NAMALWA (cell line): ENCODE measurements at regions not wholly inside any gene's neighbourhood (a gene's known extent, or its start where the extent isn't known, plus 50 kb on each side); places are given as distances from the start of the nearest gene placed in this dataset.

Experiments used
- DNase-seq: peaks from one replicate; pipeline ENCODE4 v3.0.0-alpha.2; 2015; ENCODE audit warnings: low spot score

DNA sequence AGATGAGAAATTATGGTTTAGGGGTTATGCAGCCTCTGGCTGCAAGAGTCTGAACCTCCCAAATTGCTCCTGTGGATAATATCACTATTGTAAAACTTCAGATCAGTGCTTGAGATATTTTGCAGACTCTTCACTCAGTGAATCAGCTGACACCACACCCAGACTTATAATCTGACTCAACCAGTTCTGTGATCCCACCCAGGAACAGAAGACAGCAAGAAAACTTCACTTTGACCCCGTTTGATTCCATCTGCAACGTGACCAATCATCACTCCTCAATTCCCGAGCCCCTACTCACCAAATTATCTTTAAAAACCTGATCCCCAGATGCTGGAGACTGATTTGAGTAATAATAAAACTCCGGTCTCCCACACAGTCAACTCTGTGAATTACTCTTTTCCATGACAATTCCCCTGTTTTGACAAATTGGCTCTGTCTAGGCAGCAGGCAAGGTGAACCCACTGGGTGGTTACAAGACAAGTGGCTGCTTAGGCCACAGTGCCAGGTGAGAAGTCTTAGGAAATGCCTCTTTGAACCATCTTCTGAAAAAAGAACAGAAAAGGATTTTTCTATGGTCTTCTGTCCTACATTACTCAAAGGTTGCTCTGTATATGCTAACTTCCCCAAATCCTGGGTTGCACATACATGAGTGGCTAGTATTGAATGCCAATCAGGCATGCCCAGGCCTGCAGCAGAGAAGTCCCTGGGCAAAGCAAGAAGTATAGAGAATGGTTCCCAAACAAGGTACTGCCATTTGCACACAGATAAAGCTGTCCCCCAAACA lies 588.0 kb downstream of the PRELID2 start:
- DNase-seq, result no peak

DNA sequence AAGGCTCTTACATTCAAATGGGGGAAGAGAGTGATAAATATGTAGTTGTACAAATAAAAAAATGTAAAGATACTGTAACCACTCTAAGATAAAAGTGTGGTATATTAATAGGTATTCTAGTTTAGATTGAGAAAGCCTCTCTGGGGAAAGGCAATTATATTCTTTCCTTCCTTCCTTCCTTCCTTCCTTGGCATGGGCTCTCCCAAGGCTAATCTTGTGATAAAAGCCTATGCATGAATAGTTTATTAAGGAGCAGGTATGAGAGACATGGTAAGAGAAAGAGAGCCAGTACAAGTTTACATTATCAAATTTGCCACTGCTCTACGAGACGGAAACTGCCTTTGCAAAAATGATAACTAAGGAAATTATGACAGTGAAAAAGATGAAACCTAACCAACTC lies 588.8 kb downstream of the PRELID2 start:
- DNase-seq, result no peak

- DNase-seq, result no peak
Measured at GRCh38 chr5:145245354-145245753, 589.8 kb downstream of the PRELID2 start.

DNA sequence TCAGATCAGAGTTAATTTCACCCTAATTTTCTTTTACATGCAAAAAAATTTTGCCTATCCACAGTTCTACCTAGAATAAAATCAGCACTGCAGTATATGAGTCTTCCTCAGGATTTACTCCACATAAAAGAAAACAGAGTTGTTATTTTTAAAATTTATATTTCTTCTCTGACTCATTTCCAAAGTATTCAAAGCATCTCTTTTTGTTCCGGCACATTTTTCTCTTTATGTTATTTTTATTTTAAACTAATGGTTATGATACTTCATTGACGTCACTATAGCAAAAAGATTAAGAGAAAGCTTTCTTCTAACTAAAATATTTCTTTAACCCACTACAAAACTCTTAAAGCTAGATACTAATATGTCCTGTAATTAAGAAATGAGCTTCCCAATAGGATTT lies 590.4 kb downstream of the PRELID2 start:
- no peak for DNase-seq

DNA sequence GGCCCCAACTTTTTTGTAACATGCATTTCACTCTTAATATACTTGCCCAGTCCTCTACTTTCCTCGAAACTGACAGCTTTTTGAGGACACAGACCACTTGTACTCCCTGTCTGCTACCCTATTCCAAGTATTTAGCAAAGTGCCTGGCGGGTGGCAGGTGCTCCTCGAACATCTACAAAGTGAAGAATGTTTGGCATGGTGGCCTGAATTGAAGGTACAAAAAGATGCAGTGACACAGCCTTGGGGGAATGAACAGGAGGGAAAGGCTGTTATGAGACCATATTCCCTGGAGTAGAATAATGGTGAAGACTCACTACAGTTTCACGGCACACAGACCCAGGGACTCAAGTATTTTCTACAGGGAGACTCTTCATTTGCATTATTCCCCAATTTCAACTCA lies 590.9 kb downstream of the PRELID2 start:
- DNase-seq, result no peak

DNA sequence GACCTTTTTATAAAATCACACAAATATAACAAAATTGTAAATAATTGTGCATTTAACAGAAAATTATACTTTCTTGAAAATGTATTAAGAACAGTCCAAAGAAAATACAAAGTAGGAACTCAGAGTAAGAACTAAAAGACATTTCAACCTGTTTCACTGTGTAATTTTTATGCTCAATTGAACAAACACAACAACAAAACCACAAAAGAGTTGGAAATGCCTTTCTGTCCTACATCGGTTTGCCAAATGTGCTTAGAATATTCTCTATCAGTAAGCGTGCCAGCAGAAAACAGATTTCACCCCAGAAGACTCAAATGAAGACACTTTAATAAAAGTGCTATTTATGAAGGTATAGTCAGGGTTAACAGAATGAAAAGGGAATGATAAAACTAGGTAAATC lies 592.1 kb downstream of the PRELID2 start:
- DNase-seq, result no peak

- no peak for DNase-seq
Measured at GRCh38 chr5:145242551-145242950, 592.6 kb downstream of the PRELID2 start.

DNA sequence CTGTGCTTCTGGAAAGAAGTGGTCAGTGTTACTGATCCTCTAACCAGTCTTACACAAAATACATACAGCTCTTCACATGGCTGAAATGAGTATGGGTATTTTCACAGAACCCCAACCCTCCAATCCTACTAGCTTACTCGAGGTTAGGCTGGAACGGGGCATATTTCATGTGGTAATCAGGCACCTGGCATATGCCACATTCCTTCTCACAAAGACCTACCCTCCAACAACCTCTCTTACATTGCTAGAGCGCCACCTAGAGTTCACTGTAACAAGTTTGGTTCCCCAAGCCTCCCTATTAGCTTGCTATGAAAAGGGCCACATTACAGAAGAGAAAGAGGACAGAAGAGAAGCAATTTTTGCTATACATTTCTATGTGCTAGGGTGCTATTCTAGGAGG lies 597.3 kb downstream of the PRELID2 start:
- peak; percentile 76 for DNase-seq

- no peak for DNase-seq
Measured at GRCh38 chr5:145236983-145237382, 598.2 kb downstream of the PRELID2 start.

DNA sequence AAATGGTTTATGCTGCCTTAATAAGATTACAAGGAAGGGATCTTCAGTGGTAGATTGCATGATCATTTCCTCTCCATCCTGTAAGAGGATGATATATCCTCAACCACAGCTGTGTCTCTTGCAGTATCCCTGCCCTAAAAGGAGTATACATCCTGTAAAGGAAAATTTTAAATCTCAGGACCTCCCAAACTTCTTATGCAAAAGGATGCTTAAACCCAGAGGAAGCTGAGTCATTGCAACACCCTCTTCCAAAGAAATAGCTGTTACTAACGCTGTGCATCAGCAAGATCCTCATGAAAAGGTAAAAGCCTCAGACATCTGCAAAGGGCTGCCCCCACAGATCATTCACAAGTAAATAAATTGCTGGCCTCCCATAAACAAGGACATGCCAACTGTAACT lies 599.0 kb downstream of the PRELID2 start:
- DNase-seq, result no peak

DNA sequence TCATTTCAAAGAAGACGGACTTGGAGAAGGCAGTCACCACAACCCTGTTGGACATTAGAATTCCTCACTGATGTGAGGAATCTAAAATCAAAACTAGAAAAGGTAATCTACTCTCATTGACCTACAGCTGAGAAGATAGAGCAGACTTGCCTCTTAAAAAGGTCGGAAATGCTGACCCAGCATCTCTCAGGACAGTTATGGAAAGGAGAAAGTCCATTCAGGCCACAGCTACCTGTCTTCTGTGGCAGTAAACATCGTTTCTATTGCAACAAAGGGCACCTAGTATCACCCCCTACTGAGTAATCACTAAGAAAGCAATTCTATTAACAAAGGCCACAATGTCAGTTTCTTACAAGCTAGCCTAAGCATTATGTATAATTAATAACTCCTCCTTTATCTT lies 601.7 kb downstream of the PRELID2 start:
- DNase-seq, result no peak

DNA sequence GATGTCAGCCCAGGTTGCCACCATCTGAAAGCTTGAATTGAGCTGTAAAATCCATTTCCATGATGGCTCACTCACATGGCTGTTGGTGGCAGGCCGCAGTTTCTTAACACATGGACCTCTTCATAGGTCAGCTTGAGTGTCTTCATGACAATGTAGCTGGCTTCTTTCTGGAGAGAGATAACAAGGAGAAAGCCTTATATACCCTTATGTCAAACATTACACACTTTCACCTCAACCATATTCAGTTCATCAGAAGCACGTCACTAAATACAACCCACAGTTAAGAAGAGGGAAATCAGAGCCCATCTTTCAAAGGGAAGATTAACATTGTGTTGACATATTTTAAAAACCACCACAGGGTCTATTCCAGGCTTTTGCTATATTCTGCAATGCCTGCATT lies 604.4 kb downstream of the PRELID2 start:
- DNase-seq, result no peak

GRCh38 chr5:145228564-145228963 lies 606.6 kb downstream of the PRELID2 start:
- DNase-seq, result no peak

DNA sequence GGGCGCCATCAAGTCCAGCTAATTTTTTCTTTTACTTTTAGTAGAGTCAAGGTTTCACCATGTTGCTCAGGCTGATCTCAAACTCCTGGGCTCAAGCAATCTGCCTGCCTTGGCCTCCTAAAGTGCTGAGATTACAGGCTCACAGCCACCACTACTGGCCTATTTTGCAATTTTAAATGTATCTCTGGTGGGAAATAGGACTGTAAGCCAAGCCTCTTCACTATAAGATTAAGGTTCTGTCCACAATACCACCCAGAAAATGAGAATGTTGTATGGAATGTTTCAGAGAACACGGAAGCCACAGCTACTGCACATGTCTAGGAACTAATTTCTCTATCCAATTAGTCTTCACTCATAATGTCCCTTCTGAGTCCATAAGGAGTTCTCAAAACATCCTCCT lies 607.3 kb downstream of the PRELID2 start:
- DNase-seq, result no peak

DNA sequence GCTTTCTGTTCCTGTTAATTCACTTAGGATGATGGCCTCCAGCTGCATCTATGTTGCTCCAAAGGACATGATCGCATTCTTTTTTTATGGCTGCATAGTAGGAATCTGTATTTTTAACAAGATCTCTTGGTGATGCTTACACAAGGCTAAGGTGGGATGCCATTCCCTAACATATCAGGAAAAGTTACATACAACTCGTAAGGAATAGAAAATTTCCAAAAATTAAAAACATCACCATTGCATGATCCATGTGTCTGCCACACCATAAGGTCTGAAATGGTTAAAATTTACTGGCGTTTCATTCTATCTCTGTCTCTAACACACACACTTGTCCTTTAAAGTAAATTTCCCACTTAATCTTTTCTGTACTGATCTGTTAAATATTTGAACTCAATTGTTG lies 608.4 kb downstream of the PRELID2 start:
- DNase-seq, result no peak

DNA sequence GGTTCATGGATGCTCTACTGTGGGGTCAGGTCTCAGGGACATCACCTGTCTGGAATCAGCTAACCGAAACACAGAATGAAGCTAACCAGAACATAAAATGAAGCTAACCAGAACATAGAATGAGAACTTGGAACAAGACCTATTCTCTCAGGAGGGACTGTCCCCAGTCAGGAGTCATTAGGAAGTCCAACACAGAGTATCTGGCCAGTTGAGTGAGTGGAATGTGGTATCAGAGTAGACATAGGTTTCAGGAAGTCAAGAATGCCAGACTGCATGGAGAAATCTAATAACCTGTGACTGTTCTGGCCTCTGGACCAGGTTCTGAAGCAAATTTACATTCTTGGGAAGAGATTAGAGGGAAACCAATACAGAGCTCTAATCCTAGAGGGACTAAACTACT lies 609.6 kb downstream of the PRELID2 start:
- DNase-seq, result no peak

DNA sequence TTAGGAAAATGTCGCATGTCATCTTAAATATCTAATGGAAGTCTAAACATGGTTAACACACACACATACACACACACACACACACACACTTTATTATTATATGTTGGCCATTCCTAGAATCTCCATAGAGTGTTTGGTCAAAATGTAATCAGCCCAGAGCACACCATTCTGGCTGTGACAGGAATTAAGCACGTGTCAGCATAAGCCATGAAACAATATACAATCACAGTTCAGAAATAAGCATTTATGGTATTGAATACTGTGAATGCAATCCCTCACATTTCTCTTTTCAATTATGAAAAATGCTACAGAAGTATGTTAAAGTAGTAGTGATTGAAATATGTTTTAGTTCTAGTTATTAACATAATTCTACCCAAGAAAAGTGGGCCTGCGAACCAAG lies 611.6 kb downstream of the PRELID2 start:
- no peak for DNase-seq

GRCh38 chr5:145222622-145223021 lies 612.5 kb downstream of the PRELID2 start:
- DNase-seq, result no peak

DNA sequence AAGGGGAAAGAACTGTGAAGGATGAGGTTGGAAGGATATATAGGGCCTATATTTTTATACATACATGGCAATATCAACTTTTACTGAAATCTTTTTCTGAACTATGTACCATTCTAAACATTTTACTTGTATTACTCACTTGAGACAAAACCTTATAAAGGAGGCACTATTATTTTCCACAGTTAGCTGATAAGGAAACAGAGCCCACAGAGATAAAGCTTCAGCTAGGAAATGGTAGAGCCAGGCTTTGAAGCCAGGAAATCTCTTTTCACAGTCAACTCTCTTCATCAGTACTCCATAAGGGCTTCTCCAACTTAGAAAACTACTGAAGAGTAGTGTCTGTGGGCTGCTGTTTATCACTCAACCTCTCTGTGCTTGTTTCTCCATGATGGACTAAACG lies 613.7 kb downstream of the PRELID2 start:
- no peak for DNase-seq

DNA sequence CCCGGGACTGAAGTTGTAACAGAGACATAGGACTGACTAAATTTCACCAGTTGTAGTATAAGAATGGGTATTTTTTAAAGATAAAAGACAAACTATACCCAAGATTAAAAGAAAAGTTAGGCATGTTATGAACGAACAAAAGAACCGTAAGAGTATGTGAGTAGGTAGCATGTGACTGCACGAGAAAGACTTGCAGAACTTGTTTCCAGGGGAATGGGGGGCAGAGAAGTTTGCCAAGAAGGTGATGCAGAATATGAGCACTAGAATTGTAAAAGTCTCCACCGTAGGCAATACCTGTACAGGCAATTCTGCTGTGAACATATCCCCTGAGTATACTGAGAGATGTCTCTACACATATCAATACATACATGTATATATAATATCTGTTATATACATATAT lies 614.7 kb downstream of the PRELID2 start:
- no peak for DNase-seq

DNA sequence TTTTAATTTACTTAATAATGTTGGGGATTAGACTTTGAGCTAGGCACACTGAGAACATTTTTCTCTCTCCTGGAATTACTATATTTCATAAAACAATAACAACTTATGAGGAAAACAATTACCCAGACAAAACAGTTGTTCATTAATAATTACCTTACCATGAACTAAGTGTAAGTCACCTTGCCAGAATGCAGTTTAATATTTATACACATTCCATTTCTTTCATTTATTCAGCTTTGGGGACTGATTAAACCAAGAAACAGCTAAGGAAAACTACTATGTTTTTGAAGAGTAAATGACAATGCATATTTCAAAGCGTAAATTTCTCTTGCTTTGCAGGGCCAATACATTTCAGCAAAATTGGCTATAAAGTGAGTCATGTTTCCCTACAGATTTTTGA lies 616.2 kb downstream of the PRELID2 start:
- no peak for DNase-seq

- DNase-seq, result no peak
Measured at GRCh38 chr5:145218019-145218418, 617.1 kb downstream of the PRELID2 start.

GRCh38 chr5:145210020-145210419 lies 625.1 kb downstream of the PRELID2 start:
- DNase-seq, result no peak

GRCh38 chr5:145205546-145205945 lies 629.6 kb downstream of the PRELID2 start:
- no peak for DNase-seq

DNA sequence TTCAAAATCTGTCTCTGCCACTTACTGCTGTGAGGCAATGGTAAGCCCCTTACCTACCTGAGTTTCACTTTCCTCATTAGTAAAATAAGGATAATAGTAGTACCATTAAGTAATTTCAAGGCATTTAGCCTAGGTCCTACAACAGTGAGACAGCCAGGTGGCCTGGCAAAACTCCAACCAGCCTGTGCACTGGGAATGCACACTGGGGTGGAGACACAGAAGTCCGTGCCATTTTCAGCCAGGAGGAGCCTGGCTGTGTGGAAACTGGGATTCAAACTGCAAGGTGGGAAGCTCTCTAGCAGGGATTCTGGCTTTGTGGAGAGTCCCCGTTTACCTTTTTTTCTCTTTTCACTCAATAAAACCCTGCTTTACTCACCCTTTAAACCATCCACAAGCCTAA lies 630.4 kb downstream of the PRELID2 start:
- DNase-seq, result no peak
